ENCODE measurements at regions not wholly inside any gene's neighbourhood (a gene's known extent, or its start where the extent isn't known, plus 50 kb on each side); places are given as distances from the start of the nearest gene placed in this dataset.
"Not testable (repeated sequence)": the region's sequence is repeated elsewhere in the genome, so short reads cannot be mapped to it uniquely, and the experiment has no call there.

- H3K4me3 ChIP-seq (ENCODE audit: low read length), result no peak overlapping the region
- H3K36me3 ChIP-seq (ENCODE audit: insufficient read depth, low read length), result no peaks in the 10 kb centered on the region
- H3K9me3 ChIP-seq (replicated peaks; ENCODE audit: low read length), result no peaks in the 10 kb centered on the region
- no peak overlapping the region for H3K9ac ChIP-seq (ENCODE audit: low read depth, low read length)
- no peak overlapping the region for H3K4me2 ChIP-seq (ENCODE audit: low read length)
- H3K27me3 ChIP-seq (ENCODE audit: control insufficient read depth, insufficient read depth, low read length), result peaks cover 91% of the 10 kb centered on the region
- H3K4me1 ChIP-seq (ENCODE audit: control insufficient read depth, insufficient read depth, low read length), result no peaks in the 10 kb centered on the region
These were observed 141.5 kb upstream of the ERG start for GRCh38 chr21:38639571-38640354.

- not testable (repeated sequence) for H3K4me1 ChIP-seq (ENCODE audit: control insufficient read depth, insufficient read depth, low read length); H3K9ac ChIP-seq (ENCODE audit: low read depth, low read length); H3K9me3 ChIP-seq (replicated peaks; ENCODE audit: low read length); H3K36me3 ChIP-seq (ENCODE audit: insufficient read depth, low read length); H3K4me3 ChIP-seq (ENCODE audit: low read length); H3K4me2 ChIP-seq (ENCODE audit: low read length)
- peaks cover 85% of the 10 kb centered on the region for H3K27me3 ChIP-seq (ENCODE audit: control insufficient read depth, insufficient read depth, low read length)
These were observed 142.1 kb upstream of the ERG start for GRCh38 chr21:38640355-38640742.

- H3K4me3 ChIP-seq (ENCODE audit: low read length), result no peak overlapping the region
- no peak overlapping the region for H3K9ac ChIP-seq (ENCODE audit: low read depth, low read length)
- no peaks in the 10 kb centered on the region for H3K36me3 ChIP-seq (ENCODE audit: insufficient read depth, low read length)
- peaks cover 74% of the 10 kb centered on the region for H3K27me3 ChIP-seq (ENCODE audit: control insufficient read depth, insufficient read depth, low read length)
- no peak overlapping the region for H3K4me2 ChIP-seq (ENCODE audit: low read length)
- H3K4me1 ChIP-seq (ENCODE audit: control insufficient read depth, insufficient read depth, low read length), result peaks cover 16% of the 10 kb centered on the region
- no peaks in the 10 kb centered on the region for H3K9me3 ChIP-seq (replicated peaks; ENCODE audit: low read length)
These were observed 145.2 kb upstream of the ERG start for GRCh38 chr21:38643404-38644023.

- H3K9ac ChIP-seq (ENCODE audit: low read depth, low read length), result no peak overlapping the region
- H3K27me3 ChIP-seq (ENCODE audit: control insufficient read depth, insufficient read depth, low read length), result peaks cover 73% of the 10 kb centered on the region
- no peaks in the 10 kb centered on the region for H3K36me3 ChIP-seq (ENCODE audit: insufficient read depth, low read length)
- peaks cover 16% of the 10 kb centered on the region for H3K4me1 ChIP-seq (ENCODE audit: control insufficient read depth, insufficient read depth, low read length)
- no peaks in the 10 kb centered on the region for H3K9me3 ChIP-seq (replicated peaks; ENCODE audit: low read length)
- no peak overlapping the region for H3K4me3 ChIP-seq (ENCODE audit: low read length)
- H3K4me2 ChIP-seq (ENCODE audit: low read length), result no peak overlapping the region
These were observed 147.0 kb upstream of the ERG start for GRCh38 chr21:38645282-38645681.

GRCh38 chr21:38646213-38646837 lies 148.0 kb upstream of the ERG start:
- H3K9ac ChIP-seq (ENCODE audit: low read depth, low read length), result peak overlapping the region; percentile 7
- peak overlapping the region; percentile 37 for H3K4me3 ChIP-seq (ENCODE audit: low read length)
- no peaks in the 10 kb centered on the region for H3K36me3 ChIP-seq (ENCODE audit: insufficient read depth, low read length)
- peak overlapping the region; percentile 72 for H3K4me2 ChIP-seq (ENCODE audit: low read length)
- H3K9me3 ChIP-seq (replicated peaks; ENCODE audit: low read length), result no peaks in the 10 kb centered on the region
- peaks cover 72% of the 10 kb centered on the region for H3K27me3 ChIP-seq (ENCODE audit: control insufficient read depth, insufficient read depth, low read length)
- H3K4me1 ChIP-seq (ENCODE audit: control insufficient read depth, insufficient read depth, low read length), result peaks cover 16% of the 10 kb centered on the region

- no peak overlapping the region for H3K4me2 ChIP-seq (ENCODE audit: low read length)
- H3K9ac ChIP-seq (ENCODE audit: low read depth, low read length), result no peak overlapping the region
- H3K4me1 ChIP-seq (ENCODE audit: control insufficient read depth, insufficient read depth, low read length), result peaks cover 16% of the 10 kb centered on the region
- no peak overlapping the region for H3K4me3 ChIP-seq (ENCODE audit: low read length)
- peaks cover 72% of the 10 kb centered on the region for H3K27me3 ChIP-seq (ENCODE audit: control insufficient read depth, insufficient read depth, low read length)
- H3K9me3 ChIP-seq (replicated peaks; ENCODE audit: low read length), result no peaks in the 10 kb centered on the region
- H3K36me3 ChIP-seq (ENCODE audit: insufficient read depth, low read length), result no peaks in the 10 kb centered on the region
These were observed 150.8 kb upstream of the ERG start for GRCh38 chr21:38649120-38649519.

GRCh38 chr21:38651570-38651969 lies 153.3 kb upstream of the ERG start:
- peaks cover 96% of the 10 kb centered on the region for H3K27me3 ChIP-seq (ENCODE audit: control insufficient read depth, insufficient read depth, low read length)
- H3K4me1 ChIP-seq (ENCODE audit: control insufficient read depth, insufficient read depth, low read length), result peaks cover 5% of the 10 kb centered on the region
- no peak overlapping the region for H3K4me3 ChIP-seq (ENCODE audit: low read length)
- no peaks in the 10 kb centered on the region for H3K9me3 ChIP-seq (replicated peaks; ENCODE audit: low read length)
- H3K4me2 ChIP-seq (ENCODE audit: low read length), result no peak overlapping the region
- no peak overlapping the region for H3K9ac ChIP-seq (ENCODE audit: low read depth, low read length)
- no peaks in the 10 kb centered on the region for H3K36me3 ChIP-seq (ENCODE audit: insufficient read depth, low read length)

GRCh38 chr21:38652396-38652795 lies 153.3 kb upstream of the ETS2 start:
- Histone ChIP-seq H3K4me1 (ENCODE audit: control insufficient read depth, insufficient read depth, low read length) (no peaks in the 10 kb centered on the region), H3K27me3 (ENCODE audit: control insufficient read depth, insufficient read depth, low read length) (peaks cover 97% of the 10 kb centered on the region), H3K36me3 (ENCODE audit: insufficient read depth, low read length) (no peaks in the 10 kb centered on the region), H3K9ac (ENCODE audit: low read depth, low read length) (no peak overlapping the region), H3K4me3 (ENCODE audit: low read length) (no peak overlapping the region), H3K9me3 (replicated peaks; ENCODE audit: low read length) (no peaks in the 10 kb centered on the region), H3K4me2 (ENCODE audit: low read length) (no peak overlapping the region)

GRCh38 chr21:38654580-38654979 lies 151.1 kb upstream of the ETS2 start:
- Histone ChIP-seq H3K36me3 (ENCODE audit: insufficient read depth, low read length) (no peaks in the 10 kb centered on the region), H3K4me2 (ENCODE audit: low read length) (no peak overlapping the region), H3K4me3 (ENCODE audit: low read length) (no peak overlapping the region), H3K27me3 (ENCODE audit: control insufficient read depth, insufficient read depth, low read length) (peaks cover 97% of the 10 kb centered on the region), H3K9me3 (replicated peaks; ENCODE audit: low read length) (no peaks in the 10 kb centered on the region), H3K4me1 (ENCODE audit: control insufficient read depth, insufficient read depth, low read length) (no peaks in the 10 kb centered on the region), H3K9ac (ENCODE audit: low read depth, low read length) (no peak overlapping the region)

GRCh38 chr21:38658511-38658910 lies 147.2 kb upstream of the ETS2 start:
- H3K4me1 ChIP-seq (ENCODE audit: control insufficient read depth, insufficient read depth, low read length), result peaks cover 10% of the 10 kb centered on the region
- H3K27me3 ChIP-seq (ENCODE audit: control insufficient read depth, insufficient read depth, low read length), result peaks cover 99% of the 10 kb centered on the region
- H3K4me2 ChIP-seq (ENCODE audit: low read length), result no peak overlapping the region
- H3K4me3 ChIP-seq (ENCODE audit: low read length), result no peak overlapping the region
- no peaks in the 10 kb centered on the region for H3K36me3 ChIP-seq (ENCODE audit: insufficient read depth, low read length)
- no peaks in the 10 kb centered on the region for H3K9me3 ChIP-seq (replicated peaks; ENCODE audit: low read length)
- no peak overlapping the region for H3K9ac ChIP-seq (ENCODE audit: low read depth, low read length)

- H3K9me3 ChIP-seq (replicated peaks; ENCODE audit: low read length), result no peaks in the 10 kb centered on the region
- no peak overlapping the region for H3K4me3 ChIP-seq (ENCODE audit: low read length)
- peaks cover 97% of the 10 kb centered on the region for H3K27me3 ChIP-seq (ENCODE audit: control insufficient read depth, insufficient read depth, low read length)
These were observed 145.8 kb upstream of the ETS2 start for GRCh38 chr21:38659936-38660332.

More at GRCh38 chr21:38659936-38660332, 145.8 kb upstream of the ETS2 start:
- H3K4me1 ChIP-seq (ENCODE audit: control insufficient read depth, insufficient read depth, low read length), result peaks cover 10% of the 10 kb centered on the region
- H3K36me3 ChIP-seq (ENCODE audit: insufficient read depth, low read length), result no peaks in the 10 kb centered on the region
- no peak overlapping the region for H3K9ac ChIP-seq (ENCODE audit: low read depth, low read length)
- no peak overlapping the region for H3K4me2 ChIP-seq (ENCODE audit: low read length)
